ENCODE measurements at regions not wholly inside any gene's neighbourhood (a gene's known extent, or its start where the extent isn't known, plus 50 kb on each side); places are given as distances from the start of the nearest gene placed in this dataset.

DNA sequence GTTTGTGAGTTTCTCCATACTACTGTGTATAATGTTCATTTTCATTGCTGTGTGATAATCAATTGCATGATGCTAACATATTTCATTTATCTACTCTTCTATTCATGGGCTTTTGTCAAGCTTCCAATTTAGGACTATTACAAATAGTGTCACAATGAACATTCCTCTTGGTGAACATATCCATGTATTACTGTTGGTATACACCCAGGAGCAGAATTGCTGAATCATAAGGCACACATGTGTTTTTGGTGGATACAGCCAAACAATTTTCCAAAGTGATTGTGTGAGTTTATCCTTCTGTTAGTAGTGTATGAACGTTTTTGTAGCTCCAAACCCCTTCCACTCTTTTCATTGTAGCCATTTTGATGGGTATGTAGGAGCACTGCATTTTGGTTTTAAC is 101.6 kb upstream of the COPS8 start:
- no peaks in the 10 kb centered on the region for H4K20me1 ChIP-seq (ENCODE audit: insufficient read depth)
- H3K9me3 ChIP-seq (ENCODE audit: insufficient read depth, low read depth) = 0 out of 2 replicates have a peak, but pooled peaks cover 6% of the 10 kb centered on the region
- CTCF ChIA-PET = no interaction called here
- H3K27me3 ChIP-seq (ENCODE audit: insufficient read depth, low read depth) = peaks cover 23% of the 10 kb centered on the region
- no peaks in the 10 kb centered on the region for H3K9me2 ChIP-seq (ENCODE audit: insufficient read depth)
- H2AFZ ChIP-seq = no peak overlapping the region
- DNase-seq = no peak
- no peak overlapping the region for H3K4me2 ChIP-seq
- peaks cover 10% of the 10 kb centered on the region for H3K4me1 ChIP-seq (replicated peaks; ENCODE audit: insufficient read depth)
- H3K27ac ChIP-seq = no peak overlapping the region
- intact Hi-C loops (cut with micrococcal nuclease; ENCODE audit: unreplicated experiment) = no loop called here
- no peaks in the 10 kb centered on the region for H3K36me3 ChIP-seq (ENCODE audit: low read depth)
- no peaks in the 10 kb centered on the region for H3K79me2 ChIP-seq (ENCODE audit: low read depth)
- TF ChIP-seq, protein P1, sequence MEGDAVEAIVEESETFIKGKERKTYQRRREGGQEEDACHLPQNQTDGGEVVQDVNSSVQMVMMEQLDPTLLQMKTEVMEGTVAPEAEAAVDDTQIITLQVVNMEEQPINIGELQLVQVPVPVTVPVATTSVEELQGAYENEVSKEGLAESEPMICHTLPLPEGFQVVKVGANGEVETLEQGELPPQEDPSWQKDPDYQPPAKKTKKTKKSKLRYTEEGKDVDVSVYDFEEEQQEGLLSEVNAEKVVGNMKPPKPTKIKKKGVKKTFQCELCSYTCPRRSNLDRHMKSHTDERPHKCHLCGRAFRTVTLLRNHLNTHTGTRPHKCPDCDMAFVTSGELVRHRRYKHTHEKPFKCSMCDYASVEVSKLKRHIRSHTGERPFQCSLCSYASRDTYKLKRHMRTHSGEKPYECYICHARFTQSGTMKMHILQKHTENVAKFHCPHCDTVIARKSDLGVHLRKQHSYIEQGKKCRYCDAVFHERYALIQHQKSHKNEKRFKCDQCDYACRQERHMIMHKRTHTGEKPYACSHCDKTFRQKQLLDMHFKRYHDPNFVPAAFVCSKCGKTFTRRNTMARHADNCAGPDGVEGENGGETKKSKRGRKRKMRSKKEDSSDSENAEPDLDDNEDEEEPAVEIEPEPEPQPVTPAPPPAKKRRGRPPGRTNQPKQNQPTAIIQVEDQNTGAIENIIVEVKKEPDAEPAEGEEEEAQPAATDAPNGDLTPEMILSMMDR (conservative IDR thresholded peaks at IDR 0.05) = no peak
- no peak for TF ChIP-seq EZH2 (IDR thresholded peaks at IDR 0.05; ENCODE audit: low read depth)
- no peak overlapping the region for H3K4me3 ChIP-seq
- no TSS peak for BruUV-seq (replicated peaks)
- no peaks in the 10 kb centered on the region for H3F3A ChIP-seq (ENCODE audit: insufficient read depth, low read depth)
- POLR2A ChIA-PET (ENCODE audit: unreplicated experiment) = no interaction called here

DNA sequence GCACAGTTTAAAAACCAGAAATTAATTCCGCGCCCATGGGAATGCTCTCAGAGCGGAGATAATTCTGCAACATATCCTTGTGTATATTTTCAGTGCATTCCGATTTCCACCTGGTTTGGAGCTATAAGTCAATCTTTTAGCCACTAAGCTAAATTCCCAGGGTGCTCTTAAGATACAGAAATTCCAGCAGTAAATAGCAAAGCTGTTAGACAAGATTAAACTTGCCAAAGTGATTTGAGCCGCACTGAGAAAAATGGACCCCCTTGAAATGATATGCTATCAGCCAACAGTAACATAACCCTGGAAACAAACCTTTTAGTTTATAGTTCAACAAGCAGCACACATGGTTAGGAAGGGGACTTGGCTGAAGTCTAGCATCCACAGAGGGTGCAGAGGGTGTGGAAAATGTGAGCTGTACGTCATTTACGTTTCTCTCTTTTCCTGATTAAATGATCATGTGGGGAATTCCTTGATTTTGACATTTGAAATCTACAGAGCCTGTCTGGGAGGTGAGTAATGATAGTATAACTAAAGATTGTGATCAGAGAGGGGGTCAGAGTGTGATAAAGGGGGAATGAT is 99.8 kb upstream of the COPS8 start:
- Histone ChIP-seq H3K27ac (no peak overlapping the region), H3F3A (ENCODE audit: insufficient read depth, low read depth) (no peaks in the 10 kb centered on the region), H3K4me3 (no peak overlapping the region), H3K79me2 (ENCODE audit: low read depth) (no peaks in the 10 kb centered on the region), H4K20me1 (ENCODE audit: insufficient read depth) (no peaks in the 10 kb centered on the region), H3K9me2 (ENCODE audit: insufficient read depth) (no peaks in the 10 kb centered on the region), H3K27me3 (ENCODE audit: insufficient read depth, low read depth) (peaks cover 31% of the 10 kb centered on the region), H2AFZ (no peak overlapping the region), H3K9me3 (ENCODE audit: insufficient read depth, low read depth) (0 out of 2 replicates have a peak, but pooled peaks cover 6% of the 10 kb centered on the region), H3K36me3 (ENCODE audit: low read depth) (no peaks in the 10 kb centered on the region), H3K4me2 (no peak overlapping the region), H3K4me1 (replicated peaks; ENCODE audit: insufficient read depth) (peaks cover 15% of the 10 kb centered on the region)
- TF ChIP-seq, protein P1 (conservative IDR thresholded peaks at IDR 0.05) = no peak
- TF ChIP-seq EZH2 (IDR thresholded peaks at IDR 0.05; ENCODE audit: low read depth) = no peak
- BruUV-seq (replicated peaks) = no TSS peak
- DNase-seq = no peak
- intact Hi-C loops (cut with micrococcal nuclease; ENCODE audit: unreplicated experiment) = loop anchor here (1.0 kb wide), 1 partner anchor 14 kb away; no protein-coding TSS in a partner anchor
- CTCF ChIA-PET = no interaction called here
- POLR2A ChIA-PET (ENCODE audit: unreplicated experiment) = no interaction called here

DNA sequence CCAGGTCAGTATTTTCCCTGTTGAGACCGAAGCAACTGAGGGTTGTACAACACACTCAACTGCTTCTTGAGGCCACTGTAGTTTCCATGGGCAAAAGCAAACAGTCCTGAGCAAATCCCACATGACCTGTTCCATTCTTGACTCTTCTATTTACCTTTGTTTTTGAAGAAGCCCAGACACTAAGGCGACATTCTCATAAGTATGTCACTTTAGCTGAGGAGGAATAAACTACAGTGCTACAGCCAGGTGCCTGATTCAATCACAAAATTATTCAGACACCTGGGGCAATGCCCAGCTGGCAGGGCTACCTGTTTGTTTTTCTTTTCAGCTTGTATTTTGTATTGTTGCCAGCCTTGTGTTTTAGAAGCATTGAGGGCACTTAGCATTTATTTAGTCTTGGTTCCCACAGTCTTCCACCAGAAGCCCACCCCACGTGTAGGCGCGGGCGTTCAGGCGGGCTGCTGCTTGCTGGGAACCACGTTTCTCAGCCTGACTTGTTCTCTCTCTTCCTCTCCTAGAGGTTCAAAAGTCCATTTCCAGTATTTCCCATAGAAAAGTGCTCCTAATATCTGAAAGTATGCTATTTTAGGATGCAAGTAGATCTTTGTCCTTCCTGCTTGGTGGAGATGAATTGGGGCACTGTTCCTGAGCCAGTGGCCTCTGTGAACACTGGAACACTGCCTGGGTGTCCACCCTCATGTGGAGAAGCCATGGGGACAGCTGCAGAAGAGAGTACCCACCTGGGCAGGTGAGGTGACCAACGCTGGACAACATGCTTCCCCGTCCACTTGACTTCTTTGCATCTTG is 99.0 kb upstream of the COPS8 start:
- Histone ChIP-seq H3K27ac (no peak overlapping the region), H3K36me3 (ENCODE audit: low read depth) (no peaks in the 10 kb centered on the region), H3K4me1 (replicated peaks; ENCODE audit: insufficient read depth) (peaks cover 15% of the 10 kb centered on the region), H3K4me2 (no peak overlapping the region), H3K4me3 (no peak overlapping the region), H3K9me3 (ENCODE audit: insufficient read depth, low read depth) (0 out of 2 replicates have a peak, but pooled peaks cover 6% of the 10 kb centered on the region), H3K9me2 (ENCODE audit: insufficient read depth) (no peaks in the 10 kb centered on the region), H3F3A (ENCODE audit: insufficient read depth, low read depth) (no peaks in the 10 kb centered on the region), H3K27me3 (ENCODE audit: insufficient read depth, low read depth) (peaks cover 39% of the 10 kb centered on the region), H3K79me2 (ENCODE audit: low read depth) (no peaks in the 10 kb centered on the region), H4K20me1 (ENCODE audit: insufficient read depth) (no peaks in the 10 kb centered on the region), H2AFZ (no peak overlapping the region)
- CTCF ChIA-PET = no interaction called here
- no TSS peak for BruUV-seq (replicated peaks)
- intact Hi-C loops (cut with micrococcal nuclease; ENCODE audit: unreplicated experiment) = loop anchor here (1.0 kb wide), 1 partner anchor 14 kb away; no protein-coding TSS in a partner anchor
- TF ChIP-seq, protein P1 (conservative IDR thresholded peaks at IDR 0.05) = no peak
- POLR2A ChIA-PET (ENCODE audit: unreplicated experiment) = no interaction called here
- peak; percentile 33 to 79 for DNase-seq
